Endodermal cell (in vitro differentiated cells): ENCODE measurements at regions not wholly inside any gene's neighbourhood (a gene's known extent, or its start where the extent isn't known, plus 50 kb on each side); places are given as distances from the start of the nearest gene placed in this dataset.

Experiments used
- DNase-seq: peaks from one replicate; pipeline ENCODE4 v3.0.0-alpha.2; 2017
- H3K27ac ChIP-seq: 2 replicates; pipeline ENCODE4 v1.5.1; 2013; ENCODE audit warnings: mild to moderate bottlenecking, low read depth, low read length, moderate library complexity
- H3K27me3 ChIP-seq: 2 replicates; pipeline ENCODE4 v1.6.1; 2013; ENCODE audit warnings: mild to moderate bottlenecking, low read length, moderate library complexity; ENCODE audit not compliant: insufficient read depth, control insufficient read depth, poor library complexity, severe bottlenecking
- H3K36me3 ChIP-seq: 2 replicates; pipeline ENCODE4 v1.7.0; 2013; ENCODE audit warnings: mild to moderate bottlenecking, low read length, moderate library complexity; ENCODE audit not compliant: control insufficient read depth, insufficient read depth
- H3K4me1 ChIP-seq: one replicate; pipeline ENCODE4 v1.7.0; 2013; ENCODE audit warnings: low read length; ENCODE audit not compliant: control insufficient read depth, insufficient read depth
- H3K4me3 ChIP-seq: 2 replicates; pipeline ENCODE4 v1.5.1; 2013; ENCODE audit warnings: mild to moderate bottlenecking, low read length, moderate library complexity
- H3K9ac ChIP-seq: 2 replicates; pipeline ENCODE4 v1.6.1; 2013; ENCODE audit warnings: mild to moderate bottlenecking, low read length, moderate library complexity; ENCODE audit not compliant: poor library complexity, severe bottlenecking; ENCODE audit errors: extremely low read depth
- H3K9me3 ChIP-seq: 2 replicates; pipeline ENCODE4 v1.6.1; 2013; ENCODE audit warnings: mild to moderate bottlenecking, low read length, moderate library complexity; ENCODE audit not compliant: control insufficient read depth
- H3K27ac Mint-ChIP-seq: 2 replicates; pipeline ENCODE4 v1.8.0; 2020; ENCODE audit warnings: mixed read lengths
- H3K27me3 Mint-ChIP-seq: 2 replicates; pipeline ENCODE4 v1.8.0; 2021; ENCODE audit warnings: mild to moderate bottlenecking, mixed read lengths; ENCODE audit not compliant: insufficient read depth
- H3K36me3 Mint-ChIP-seq: 2 replicates; pipeline ENCODE4 v1.8.0; 2020; ENCODE audit warnings: low read depth, mixed read lengths
- H3K4me1 Mint-ChIP-seq: 2 replicates; pipeline ENCODE4 v1.8.0; 2020; ENCODE audit warnings: mixed read lengths
- H3K4me3 Mint-ChIP-seq: 2 replicates; pipeline ENCODE4 v1.8.0; 2020; ENCODE audit warnings: mild to moderate bottlenecking, moderate library complexity, mixed read lengths
- H3K9me3 Mint-ChIP-seq: 2 replicates; pipeline ENCODE4 v1.8.0; 2020; ENCODE audit warnings: mild to moderate bottlenecking, mixed read lengths
- WGBS, 2 experiments: methylation state at CpG; one replicate each; pipeline versions ENCODE4 v1.1.5 to v1.1.7; 2013; ENCODE audit warnings: missing lambda C conversion rate in 2 of 2, mixed read lengths in 1 of 2; ENCODE audit not compliant: insufficient coverage in 1 of 2, insufficient read length in 1 of 2; 5-methylcytosine and 5-hydroxymethylcytosine counted together
- TF ChIP-seq, protein P1 (sequence below): fragments of 200-600 bp; sonication (generic); conservative IDR thresholded peaks from 2 replicates; pipeline ENCODE4 v1.5.0; 2021; ENCODE audit warnings: antibody characterized with exemption, mild to moderate bottlenecking

DNA sequence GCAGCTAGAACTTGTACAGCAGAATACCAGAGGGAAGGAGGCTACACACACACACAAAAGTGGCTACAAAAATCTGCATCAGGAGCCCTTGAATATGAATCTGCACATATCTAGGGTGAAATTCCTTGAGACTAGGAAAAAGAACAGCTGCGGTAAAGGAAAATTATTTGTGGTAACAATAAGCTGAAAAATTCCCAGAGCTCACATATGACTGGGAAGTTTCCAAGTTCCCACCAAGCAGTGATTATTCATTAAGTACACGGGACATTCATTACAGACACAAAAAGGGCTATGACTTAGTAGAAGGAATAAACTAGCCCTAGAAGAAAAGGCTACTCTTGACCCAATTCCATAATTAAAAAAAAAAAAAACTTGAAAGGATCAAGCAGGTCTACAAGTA, 149.5 kb upstream of the BACE2 start:
- no peak for DNase-seq
- H3K4me1 Mint-ChIP-seq: no peaks in the 10 kb centered on the region
- H3K27me3 ChIP-seq: no peaks in the 10 kb centered on the region
- H3K36me3 ChIP-seq: no peaks in the 10 kb centered on the region
- no peak overlapping the region for H3K27ac ChIP-seq
- H3K9me3 Mint-ChIP-seq: peaks cover 5% of the 10 kb centered on the region
- H3K4me3 Mint-ChIP-seq: no peak overlapping the region
- peaks cover 5% of the 10 kb centered on the region for H3K9me3 ChIP-seq
- H3K9ac ChIP-seq: no peak overlapping the region
- H3K27me3 Mint-ChIP-seq: peaks cover 7% of the 10 kb centered on the region
- H3K4me1 ChIP-seq: peaks cover 3% of the 10 kb centered on the region
- 92% methylated on average over 2 of the region's 2 CpGs; no CpG with 5 or more reads in 1 of the 2 experiments for WGBS, 2 experiments
- no peak overlapping the region for H3K4me3 ChIP-seq
- H3K36me3 Mint-ChIP-seq: no peaks in the 10 kb centered on the region
- H3K27ac Mint-ChIP-seq: no peak overlapping the region
- TF ChIP-seq, protein P1, sequence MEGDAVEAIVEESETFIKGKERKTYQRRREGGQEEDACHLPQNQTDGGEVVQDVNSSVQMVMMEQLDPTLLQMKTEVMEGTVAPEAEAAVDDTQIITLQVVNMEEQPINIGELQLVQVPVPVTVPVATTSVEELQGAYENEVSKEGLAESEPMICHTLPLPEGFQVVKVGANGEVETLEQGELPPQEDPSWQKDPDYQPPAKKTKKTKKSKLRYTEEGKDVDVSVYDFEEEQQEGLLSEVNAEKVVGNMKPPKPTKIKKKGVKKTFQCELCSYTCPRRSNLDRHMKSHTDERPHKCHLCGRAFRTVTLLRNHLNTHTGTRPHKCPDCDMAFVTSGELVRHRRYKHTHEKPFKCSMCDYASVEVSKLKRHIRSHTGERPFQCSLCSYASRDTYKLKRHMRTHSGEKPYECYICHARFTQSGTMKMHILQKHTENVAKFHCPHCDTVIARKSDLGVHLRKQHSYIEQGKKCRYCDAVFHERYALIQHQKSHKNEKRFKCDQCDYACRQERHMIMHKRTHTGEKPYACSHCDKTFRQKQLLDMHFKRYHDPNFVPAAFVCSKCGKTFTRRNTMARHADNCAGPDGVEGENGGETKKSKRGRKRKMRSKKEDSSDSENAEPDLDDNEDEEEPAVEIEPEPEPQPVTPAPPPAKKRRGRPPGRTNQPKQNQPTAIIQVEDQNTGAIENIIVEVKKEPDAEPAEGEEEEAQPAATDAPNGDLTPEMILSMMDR: no peak

DNA sequence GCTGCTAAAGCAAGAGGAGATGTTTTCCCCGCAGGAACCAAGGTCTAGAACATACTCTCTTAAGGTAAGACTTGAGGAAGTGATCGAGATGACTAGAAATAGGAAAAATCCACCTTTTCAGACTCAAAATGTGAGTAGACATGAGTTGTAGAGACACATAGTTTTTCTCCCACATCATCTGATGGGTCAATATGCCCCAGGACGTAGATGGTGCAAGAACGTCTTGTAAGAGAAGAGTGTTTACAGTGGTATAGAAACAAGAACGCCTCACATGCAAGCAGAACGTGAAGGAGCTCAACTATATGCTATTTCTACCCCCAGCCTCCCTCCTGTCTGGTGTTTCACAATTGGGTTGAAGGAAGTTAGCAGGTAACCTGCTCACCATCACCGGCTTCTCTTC, 144.0 kb upstream of the BACE2 start:
- H3K36me3 Mint-ChIP-seq: no peaks in the 10 kb centered on the region
- WGBS, 2 experiments: 88 to 100% methylated on average over 1 to 7 of the region's 7 CpGs
- H3K27me3 Mint-ChIP-seq: peaks cover 9% of the 10 kb centered on the region
- DNase-seq: no peak
- H3K4me1 Mint-ChIP-seq: no peaks in the 10 kb centered on the region
- Histone ChIP-seq H3K36me3 (no peaks in the 10 kb centered on the region), H3K27ac (no peak overlapping the region), H3K9ac (no peak overlapping the region), H3K27me3 (no peaks in the 10 kb centered on the region), H3K9me3 (peaks cover 5% of the 10 kb centered on the region), H3K4me3 (no peak overlapping the region), H3K4me1 (no peaks in the 10 kb centered on the region)
- no peak overlapping the region for H3K4me3 Mint-ChIP-seq
- peaks cover 17% of the 10 kb centered on the region for H3K9me3 Mint-ChIP-seq
- TF ChIP-seq, protein P1: no peak
- H3K27ac Mint-ChIP-seq: no peak overlapping the region

DNA sequence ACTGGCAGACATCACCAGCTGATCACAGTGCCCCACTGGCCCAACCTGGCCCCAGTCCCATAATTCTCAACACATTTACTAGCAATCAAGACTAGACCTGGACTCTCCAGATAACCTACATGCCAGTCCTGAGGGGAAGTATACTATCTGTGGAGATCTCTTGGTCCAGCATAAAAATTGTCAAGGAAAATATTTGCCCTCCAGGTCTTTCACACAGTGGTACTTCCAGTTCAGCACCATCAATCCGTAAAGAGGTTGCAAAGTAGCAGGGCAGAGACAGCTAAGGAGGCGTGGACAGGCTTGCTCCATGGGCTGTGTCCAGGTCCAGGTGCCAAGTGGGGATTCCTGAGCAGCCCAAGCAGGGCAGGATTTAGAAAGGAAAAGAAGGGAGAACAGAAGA, 143.6 kb upstream of the BACE2 start:
- Mint-ChIP-seq H3K9me3 (peaks cover 16% of the 10 kb centered on the region), H3K27ac (no peak overlapping the region), H3K36me3 (no peaks in the 10 kb centered on the region), H3K27me3 (peaks cover 9% of the 10 kb centered on the region), H3K4me1 (peaks cover 4% of the 10 kb centered on the region), H3K4me3 (no peak overlapping the region)
- H3K36me3 ChIP-seq: no peaks in the 10 kb centered on the region
- no peaks in the 10 kb centered on the region for H3K27me3 ChIP-seq
- no peak overlapping the region for H3K27ac ChIP-seq
- WGBS, 2 experiments: 89 to 100% methylated on average over 1 to 2 of the region's 2 CpGs
- H3K4me3 ChIP-seq: no peak overlapping the region
- no peak for DNase-seq
- TF ChIP-seq, protein P1: no peak
- no peak overlapping the region for H3K9ac ChIP-seq
- H3K9me3 ChIP-seq: peaks cover 5% of the 10 kb centered on the region
- no peaks in the 10 kb centered on the region for H3K4me1 ChIP-seq
